RPMI7951 (cell line): ENCODE measurements at regions not wholly inside any gene's neighbourhood (a gene's known extent, or its start where the extent isn't known, plus 50 kb on each side); places are given as distances from the start of the nearest gene placed in this dataset.

ENCODE experiments used
- DNase-seq: peaks from one replicate; pipeline ENCODE4 v3.0.0-alpha.2; 2012; ENCODE audit warnings: low read depth

- DNase-seq: no peak
These were observed 409.1 kb downstream of the NPIPA7 start for GRCh38 chr16:16788004-16788403.

- no peak for DNase-seq
These were observed 411.7 kb downstream of the NPIPA7 start for GRCh38 chr16:16790597-16790996.

GRCh38 chr16:16791051-16791450 is 412.1 kb downstream of the NPIPA7 start:
- DNase-seq: no peak

- peak; percentile 3 for DNase-seq
These were observed 418.3 kb downstream of the NPIPA7 start for GRCh38 chr16:16797239-16797638.

GRCh38 chr16:16798504-16798903 is 419.6 kb downstream of the NPIPA7 start:
- no peak for DNase-seq

- DNase-seq: no peak
These were observed 426.9 kb downstream of the NPIPA7 start for GRCh38 chr16:16805809-16806208.

GRCh38 chr16:16815641-16816040 is 436.7 kb downstream of the NPIPA7 start:
- no peak for DNase-seq

DNA sequence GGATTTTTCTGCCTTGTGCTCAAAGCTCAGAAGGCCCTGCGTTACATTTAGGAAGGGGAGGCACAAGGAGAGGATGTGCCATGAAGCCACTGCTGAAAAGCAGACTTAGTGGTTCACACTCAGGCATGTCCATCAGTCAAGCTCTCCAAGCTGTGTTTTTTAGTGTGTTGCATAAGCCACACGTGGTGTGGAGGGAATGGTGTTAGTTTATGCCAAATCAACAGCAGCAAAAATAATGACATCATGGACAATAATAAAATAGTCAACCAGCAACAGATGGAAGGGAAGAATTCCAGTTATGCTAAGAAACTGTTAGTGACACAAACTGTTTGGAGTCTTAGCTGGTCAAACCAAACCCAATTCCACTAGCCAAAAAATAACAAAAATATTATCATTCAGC is 438.3 kb downstream of the NPIPA7 start:
- no peak for DNase-seq

- DNase-seq: no peak
These were observed 442.3 kb downstream of the NPIPA7 start for GRCh38 chr16:16821261-16821660.

GRCh38 chr16:16828913-16829398 is 450.0 kb downstream of the NPIPA7 start:
- DNase-seq: peak; percentile 1

DNA sequence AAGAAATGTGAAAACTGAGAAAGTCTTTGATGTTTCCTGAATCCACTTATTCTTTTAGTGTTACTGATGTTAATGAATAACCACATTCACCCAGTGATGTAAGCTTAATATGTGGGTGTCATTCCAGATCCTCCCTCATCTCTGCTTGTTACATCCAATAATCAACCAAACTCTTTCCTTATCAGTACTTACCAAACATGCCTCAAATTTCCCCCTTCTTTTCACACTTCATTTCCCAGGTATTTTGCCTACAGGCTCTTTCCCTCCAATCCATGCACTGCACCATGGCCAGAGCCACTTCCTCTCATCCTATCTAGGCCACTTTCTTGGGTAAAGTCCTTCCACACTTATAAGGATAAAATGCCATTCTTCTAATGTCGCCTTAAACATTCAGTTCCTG is 451.5 kb downstream of the NPIPA7 start:
- DNase-seq: no peak

DNA sequence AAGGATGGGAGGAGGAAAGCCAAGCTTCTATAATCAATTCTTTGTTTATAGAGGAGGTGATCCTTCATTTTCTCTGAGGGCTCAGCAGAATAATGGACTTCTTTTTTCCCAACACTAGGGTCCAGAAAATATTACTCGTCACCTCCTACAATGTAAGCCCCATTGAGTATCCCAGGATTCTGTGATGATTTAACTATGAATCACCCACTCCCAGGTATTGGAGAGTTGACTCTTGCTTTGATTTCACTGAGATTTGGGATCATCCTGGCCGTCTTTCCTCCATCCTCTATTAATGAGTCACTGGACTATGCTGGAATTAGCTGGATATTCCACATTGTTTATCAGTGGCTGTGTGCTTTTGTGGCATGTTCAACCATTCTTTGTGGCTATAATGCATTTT is 452.0 kb downstream of the NPIPA7 start:
- DNase-seq: no peak

DNA sequence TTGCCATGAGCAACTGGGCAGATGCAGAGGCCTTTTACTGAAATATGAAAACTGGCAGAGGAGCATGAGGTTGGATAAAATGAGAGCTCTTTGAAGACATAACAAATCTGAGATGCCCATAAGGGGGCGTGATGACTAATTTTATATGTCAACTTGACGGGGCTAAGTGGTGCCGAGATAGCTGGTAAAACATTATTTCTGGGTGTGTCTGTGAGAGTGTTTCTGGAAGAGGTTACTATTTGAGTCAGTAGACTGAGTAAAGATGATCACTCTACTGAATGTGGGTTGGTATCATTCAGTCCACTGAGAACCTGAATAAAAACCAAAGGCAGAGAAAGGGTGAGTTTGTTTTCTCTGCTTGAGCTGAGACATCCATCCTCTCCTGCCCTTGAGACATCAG is 454.2 kb downstream of the NPIPA7 start:
- DNase-seq: no peak

DNA sequence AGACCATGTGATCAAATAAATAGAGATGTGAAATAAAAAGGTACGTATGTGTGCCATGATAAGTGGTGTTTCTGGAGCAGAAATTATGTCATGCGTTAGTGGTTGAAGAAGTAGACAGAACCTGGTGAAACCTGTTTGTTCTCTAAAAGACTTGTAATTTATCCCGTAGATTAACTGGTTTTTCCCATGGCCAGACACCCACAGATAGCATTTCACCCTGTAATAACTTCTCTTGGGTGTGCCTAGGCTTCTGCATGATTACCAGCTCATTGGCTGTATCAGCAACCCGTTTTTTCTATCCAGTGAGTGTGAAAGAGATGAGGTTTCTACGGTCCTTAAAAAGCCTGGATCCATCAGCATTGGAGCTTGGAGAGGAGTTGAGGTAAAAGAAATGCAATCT is 471.3 kb downstream of the NPIPA7 start:
- DNase-seq: no peak

DNA sequence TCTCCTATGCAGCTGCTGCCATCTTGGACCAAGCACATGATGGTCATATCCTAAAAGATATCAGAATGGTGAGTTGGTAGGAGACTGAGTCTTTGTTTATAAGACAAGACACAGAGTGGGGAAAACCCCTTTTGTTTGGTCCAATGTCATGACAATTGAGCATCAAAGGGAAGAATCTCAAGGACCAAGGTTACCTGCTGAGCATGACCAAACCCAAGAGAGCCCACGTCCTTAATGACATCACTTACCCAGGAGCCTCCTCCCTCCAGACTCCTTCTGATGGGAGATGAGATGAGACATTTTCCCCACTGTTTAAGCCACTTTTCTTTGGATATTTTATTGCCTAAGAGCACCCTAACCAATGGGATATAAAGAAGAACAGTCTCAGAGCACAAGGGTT is 478.1 kb downstream of the NPIPA7 start:
- DNase-seq: no peak

DNA sequence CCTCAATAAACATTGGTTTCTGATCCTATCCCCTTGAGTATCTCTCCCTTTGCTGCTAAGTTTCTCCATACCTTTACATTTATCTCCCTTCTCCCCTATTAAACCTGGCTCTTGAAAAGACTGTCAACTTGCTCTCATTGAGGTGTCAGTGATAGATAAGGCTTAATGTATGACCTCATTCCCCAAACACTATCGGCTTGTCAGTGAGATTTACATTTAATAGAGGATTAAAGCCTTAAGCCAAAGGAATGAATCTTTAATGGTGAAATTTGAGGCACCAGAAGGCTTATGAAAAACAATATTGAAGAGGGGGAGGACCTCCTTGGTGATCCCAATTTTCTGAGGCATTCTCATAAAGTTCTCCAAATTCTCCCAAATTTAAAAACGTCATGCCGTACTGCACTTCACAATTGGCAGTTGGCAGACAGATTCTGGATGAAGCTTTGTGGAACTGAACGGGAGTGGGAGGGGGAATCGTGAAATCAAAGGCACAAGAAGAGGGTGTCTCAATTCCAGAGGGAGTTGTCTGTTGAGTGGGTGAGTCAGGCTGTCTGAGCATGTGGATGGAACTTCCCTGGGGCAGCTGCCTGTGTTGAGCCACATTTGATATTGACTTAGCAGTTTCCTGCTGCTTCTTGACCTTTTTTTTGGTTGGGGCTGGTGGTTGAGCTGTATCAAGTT is 478.8 kb downstream of the NPIPA7 start:
- peak; percentile 15 for DNase-seq

DNA sequence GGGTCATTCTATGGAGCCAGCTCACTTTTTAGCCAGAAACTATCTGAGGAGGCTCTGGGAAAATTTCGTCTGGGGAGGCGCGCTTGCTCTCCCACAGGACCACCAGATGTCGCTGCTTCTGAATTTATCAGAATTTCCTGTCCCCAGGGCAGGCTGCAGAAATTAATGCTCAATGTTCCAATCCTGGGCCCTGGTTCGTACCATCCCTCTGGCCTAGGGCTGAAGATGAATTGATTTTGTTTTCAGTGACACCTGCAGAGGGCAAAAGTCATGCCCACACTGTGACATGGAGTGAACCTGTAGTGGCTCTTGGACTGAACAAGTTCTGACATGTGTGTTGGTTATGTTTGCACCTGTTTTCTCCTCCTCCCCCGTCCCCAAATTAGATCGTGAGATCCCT is 482.6 kb downstream of the NPIPA7 start:
- DNase-seq: peak; percentile 27

- no peak for DNase-seq
These were observed 484.7 kb downstream of the NPIPA7 start for GRCh38 chr16:16863672-16864071.

DNA sequence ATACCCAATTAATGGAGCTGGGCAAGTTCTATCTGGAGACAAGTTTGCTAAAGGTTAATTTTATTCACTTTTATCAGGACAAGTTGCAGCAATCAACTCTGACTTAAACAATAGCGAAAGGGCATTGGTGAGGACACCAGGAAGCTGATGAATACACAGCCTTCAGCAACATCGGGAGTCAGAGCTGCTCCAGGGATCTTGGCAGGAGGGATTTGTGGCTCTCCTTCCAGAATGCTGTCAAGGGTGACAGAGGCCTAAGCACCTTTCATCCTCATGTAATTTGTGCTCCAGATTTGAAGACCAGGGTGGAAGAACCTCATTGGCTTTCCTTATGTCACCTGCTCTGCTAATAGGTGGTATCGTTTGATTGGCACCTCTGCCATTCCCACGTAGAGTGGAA is 485.6 kb downstream of the NPIPA7 start:
- no peak for DNase-seq

GRCh38 chr16:16865374-16865773 is 486.4 kb downstream of the NPIPA7 start:
- DNase-seq: no peak

DNA sequence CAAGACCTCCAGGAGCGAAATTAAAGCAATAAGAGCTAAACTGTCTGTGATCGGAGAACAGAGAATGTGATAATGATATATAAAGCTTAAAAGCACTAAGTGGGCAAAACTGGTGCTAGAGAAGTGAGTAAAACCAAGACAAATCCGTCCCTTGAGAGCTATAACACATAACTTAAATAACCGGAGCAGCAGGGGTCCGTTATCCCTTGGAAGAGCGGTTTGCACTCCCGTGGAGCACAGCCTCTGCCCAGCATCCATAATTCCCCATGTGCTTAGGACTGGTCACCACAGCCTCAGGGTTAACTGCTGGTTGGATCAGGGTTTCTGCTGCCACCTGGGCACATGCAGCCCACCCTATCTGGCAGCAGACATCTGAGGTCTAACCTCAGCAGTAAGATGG is 489.0 kb downstream of the NPIPA7 start:
- DNase-seq: no peak

- no peak for DNase-seq
These were observed 489.8 kb downstream of the NPIPA7 start for GRCh38 chr16:16868727-16869126.

- no peak for DNase-seq
These were observed 490.8 kb downstream of the NPIPA7 start for GRCh38 chr16:16869746-16870145.

- no peak for DNase-seq
These were observed 492.3 kb downstream of the NPIPA7 start for GRCh38 chr16:16871196-16871595.
